ENCODE measurements at regions not wholly inside any gene's neighbourhood (a gene's known extent, or its start where the extent isn't known, plus 50 kb on each side); places are given as distances from the start of the nearest gene placed in this dataset.

DNA sequence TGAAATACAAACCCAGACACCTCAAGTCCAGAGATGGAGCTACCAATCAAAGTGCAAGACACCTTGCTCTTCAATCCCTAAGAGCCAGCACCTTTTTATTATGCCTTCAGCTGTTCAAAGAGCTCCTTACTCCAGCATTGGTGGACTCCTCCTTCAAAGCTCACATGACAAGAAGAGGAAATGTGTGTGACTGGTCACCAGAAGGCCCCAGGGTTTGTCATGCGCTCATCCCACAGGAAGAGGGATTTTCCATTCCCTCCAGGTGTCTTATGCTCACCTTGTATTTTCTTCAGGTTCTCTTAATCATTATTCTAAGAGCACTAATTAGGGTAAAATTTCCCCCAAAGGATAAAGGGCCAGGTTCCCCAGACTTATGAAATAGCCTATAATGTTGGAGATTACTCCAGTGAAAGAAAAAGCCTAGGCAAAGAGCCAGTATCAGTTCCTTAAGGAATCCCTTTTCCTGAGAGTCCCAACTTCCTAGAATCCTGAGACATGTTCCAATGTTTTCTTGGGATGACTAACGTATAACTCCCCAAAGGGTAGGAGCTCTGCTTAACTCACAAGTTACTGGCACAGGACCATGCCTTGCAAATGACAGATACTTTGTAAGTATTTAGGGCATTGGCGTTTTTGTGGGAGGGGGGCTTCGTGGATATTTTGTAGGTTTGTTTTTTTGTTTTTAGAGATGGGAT lies 56.9 kb upstream of the SOX9 start:
- TF ChIP-seq EHMT2 (IDR thresholded peaks at IDR 0.05; ENCODE audit: low read depth), result no peak
- TF ChIP-seq ZNF302 (CRISPR knock-in tag; IDR thresholded peaks at IDR 0.05), result no peak
- TF ChIP-seq RAD21 (conservative IDR thresholded peaks at IDR 0.05 in 1 of 2, IDR thresholded peaks at IDR 0.05 in 1 of 2), result no peak
- no peak for TF ChIP-seq HOXB5 (CRISPR knock-in tag; IDR thresholded peaks at IDR 0.05)
- no peak for TF ChIP-seq ZFP36 (IDR thresholded peaks at IDR 0.05; ENCODE audit: borderline replicate concordance, partially characterized antibody)
- no peak for TF ChIP-seq ZC3H11A (IDR thresholded peaks at IDR 0.05)
- H3K27ac ChIP-seq, result no peak overlapping the region
- H3K4me2 ChIP-seq, result no peak overlapping the region
- WGBS (ENCODE audit: missing lambda C conversion rate), result 35% methylated on average over 4 of the region's 4 CpGs
- H3K4me1 ChIP-seq, result no peaks in the 10 kb centered on the region
- ATAC-seq (no peak), DNase-seq (ENCODE audit: low read depth in 1 of 2, low spot score in 1 of 2) (no peak), FAIRE-seq (no peak)
- POLR2A ChIA-PET, result no interaction called here
- no peaks in the 10 kb centered on the region for H3K9me3 ChIP-seq
- CTCF ChIA-PET, result interaction anchor here (1.0 kb wide), 1 partner anchor 37 kb away, joined by 3 read pairs; no protein-coding TSS in a partner anchor
- no peak overlapping the region for H3K4me3 ChIP-seq

DNA sequence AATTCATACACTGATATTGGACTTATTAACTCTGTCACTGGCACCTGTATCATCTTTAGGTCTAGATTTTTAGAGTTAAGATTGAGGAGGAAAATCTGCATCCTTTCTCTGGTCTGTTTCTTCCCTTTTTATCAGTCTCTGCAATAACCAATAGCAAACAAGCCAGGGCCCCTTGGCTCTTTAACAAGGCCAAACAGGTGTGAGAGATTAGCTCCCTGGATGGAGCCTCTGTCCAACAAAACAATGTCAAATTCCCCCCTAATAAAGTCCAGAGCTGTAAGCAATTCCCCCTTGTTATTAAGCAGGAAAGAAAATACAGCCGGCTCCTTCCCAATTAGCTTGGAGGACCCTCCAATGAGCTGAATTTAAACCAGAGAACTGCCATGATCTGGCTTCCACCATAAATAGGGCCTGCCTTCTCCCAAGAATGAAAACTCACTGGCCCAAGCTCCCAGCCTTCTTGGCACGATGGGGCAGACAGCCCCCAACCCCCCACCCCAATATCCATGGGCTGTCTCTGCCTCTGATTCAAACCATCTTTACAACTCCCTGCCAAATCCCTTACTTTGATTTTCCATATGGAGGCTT lies 56.1 kb upstream of the SOX9 start:
- TF ChIP-seq EHF (CRISPR knock-in tag; IDR thresholded peaks at IDR 0.05) (no peak), RFX5 (IDR thresholded peaks at IDR 0.05) (no peak), TFCP2L1 (CRISPR knock-in tag; IDR thresholded peaks at IDR 0.05) (no peak), HOXA7 (CRISPR knock-in tag; IDR thresholded peaks at IDR 0.05) (no peak), JUNB (IDR thresholded peaks at IDR 0.05) (no peak), POLR2AphosphoS2 (conservative IDR thresholded peaks at IDR 0.05; ENCODE audit: low read length) (no peak), POLR2A (IDR thresholded peaks at IDR 0.05; ENCODE audit: low read length) (no peak), HOXB5 (CRISPR knock-in tag; IDR thresholded peaks at IDR 0.05) (no peak), MAFK (IDR thresholded peaks at IDR 0.05; ENCODE audit: partially characterized antibody) (no peak), KDM1A (IDR thresholded peaks at IDR 0.05; ENCODE audit: low read depth) (no peak), SMC3 (IDR thresholded peaks at IDR 0.05) (no peak), PHF8 (IDR thresholded peaks at IDR 0.05; ENCODE audit: borderline replicate concordance, low read depth) (no peak), RARB (CRISPR knock-in tag; IDR thresholded peaks at IDR 0.05) (no peak), ESRRA (IDR thresholded peaks at IDR 0.05; ENCODE audit: borderline replicate concordance, low read length) (no peak), MYC (IDR thresholded peaks at IDR 0.05; ENCODE audit: borderline replicate concordance, low read length) (no peak), NFE2L2 (conservative IDR thresholded peaks at IDR 0.05; ENCODE audit: low read length) (no peak)
- TF ChIP-seq, protein P1, sequence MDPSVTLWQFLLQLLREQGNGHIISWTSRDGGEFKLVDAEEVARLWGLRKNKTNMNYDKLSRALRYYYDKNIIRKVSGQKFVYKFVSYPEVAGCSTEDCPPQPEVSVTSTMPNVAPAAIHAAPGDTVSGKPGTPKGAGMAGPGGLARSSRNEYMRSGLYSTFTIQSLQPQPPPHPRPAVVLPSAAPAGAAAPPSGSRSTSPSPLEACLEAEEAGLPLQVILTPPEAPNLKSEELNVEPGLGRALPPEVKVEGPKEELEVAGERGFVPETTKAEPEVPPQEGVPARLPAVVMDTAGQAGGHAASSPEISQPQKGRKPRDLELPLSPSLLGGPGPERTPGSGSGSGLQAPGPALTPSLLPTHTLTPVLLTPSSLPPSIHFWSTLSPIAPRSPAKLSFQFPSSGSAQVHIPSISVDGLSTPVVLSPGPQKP (IDR thresholded peaks at IDR 0.05; ENCODE audit: low read depth, low read length), result no peak
- DNase-seq (ENCODE audit: low read depth in 1 of 2, low spot score in 1 of 2), result no peak
- Histone ChIP-seq H3K27ac (no peak overlapping the region), H3K9me3 (no peaks in the 10 kb centered on the region), H3K4me3 (no peak overlapping the region), H3K4me2 (no peak overlapping the region), H3K4me1 (no peaks in the 10 kb centered on the region)
- no peak for ATAC-seq
- ChIA-PET CTCF (interaction anchor here (0.6 kb wide), 1 partner anchor 303 kb away, joined by 3 read pairs; no protein-coding TSS in a partner anchor), POLR2A (no interaction called here)
- no peak for FAIRE-seq
- WGBS (ENCODE audit: missing lambda C conversion rate), result 46% methylated on average over 2 of the region's 2 CpGs

- DNase-seq (ENCODE audit: low read depth in 1 of 2, low spot score in 1 of 2) (no peak), FAIRE-seq (no peak), ATAC-seq (no peak)
- WGBS (ENCODE audit: missing lambda C conversion rate), result 28% methylated on average over 4 of the region's 4 CpGs
- CTCF ChIA-PET, result interaction anchor here (0.6 to 1.0 kb wide), 2 partner anchors 32 to 155 kb away, joined by 3 read pairs; no protein-coding TSS in a partner anchor
- Histone ChIP-seq H3K27ac (no peak overlapping the region), H3K9me3 (no peaks in the 10 kb centered on the region), H3K4me2 (no peak overlapping the region), H3K4me1 (no peaks in the 10 kb centered on the region), H3K4me3 (no peak overlapping the region)
- TF ChIP-seq ZNF302 (CRISPR knock-in tag; IDR thresholded peaks at IDR 0.05) (no peak), ZSCAN20 (CRISPR knock-in tag; IDR thresholded peaks at IDR 0.05) (no peak), RARB (CRISPR knock-in tag; IDR thresholded peaks at IDR 0.05) (no peak)
- POLR2A ChIA-PET, result no interaction called here
These were observed 55.3 kb upstream of the SOX9 start for GRCh38 chr17:72065556-72065955.
